Skin epidermis (tissue), 12 donors: ENCODE measurements at regions not wholly inside any gene's neighbourhood (a gene's known extent, or its start where the extent isn't known, plus 50 kb on each side); places are given as distances from the start of the nearest gene placed in this dataset.

Experiments used
- H3K27ac ChIP-seq, 21 experiments: fragments of 200-600 bp; sonication (generic) in 11 of 21; one replicate each; pipeline ENCODE4 v1.5.0; 2020; ENCODE audit warnings: mild to moderate bottlenecking in 3 of 21, inconsistent platforms in 2 of 21, moderate library complexity in 2 of 21
- H3K4me3 ChIP-seq, 7 experiments: fragments of 200-600 bp; sonication (generic) in 2 of 7; one replicate each; pipeline ENCODE4 v1.5.0; 2020; ENCODE audit warnings: inconsistent platforms in 2 of 7, mild to moderate bottlenecking in 2 of 7, moderate library complexity in 1 of 7

DNA sequence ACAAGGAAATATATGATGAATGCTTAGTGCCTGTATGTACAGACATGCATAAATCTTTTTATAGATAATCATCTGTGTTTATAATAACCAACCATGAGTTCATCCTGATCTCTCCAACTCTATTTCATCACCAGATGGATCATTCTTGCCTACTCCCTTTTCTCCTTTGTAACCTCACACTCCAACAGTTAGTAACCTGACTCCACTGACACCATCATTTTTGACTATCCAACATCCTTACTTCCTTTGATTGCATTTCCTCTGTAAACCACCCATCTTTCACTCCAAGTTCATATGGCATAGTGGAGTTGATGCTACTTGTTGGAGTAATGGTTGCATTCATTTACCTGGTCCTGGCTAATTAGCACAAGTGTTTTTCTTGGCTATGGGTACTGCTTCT is 170.6 kb downstream of the ZNF330 start:
- H3K27ac ChIP-seq: no peak overlapping the region
- H3K4me3 ChIP-seq: no peak overlapping the region

DNA sequence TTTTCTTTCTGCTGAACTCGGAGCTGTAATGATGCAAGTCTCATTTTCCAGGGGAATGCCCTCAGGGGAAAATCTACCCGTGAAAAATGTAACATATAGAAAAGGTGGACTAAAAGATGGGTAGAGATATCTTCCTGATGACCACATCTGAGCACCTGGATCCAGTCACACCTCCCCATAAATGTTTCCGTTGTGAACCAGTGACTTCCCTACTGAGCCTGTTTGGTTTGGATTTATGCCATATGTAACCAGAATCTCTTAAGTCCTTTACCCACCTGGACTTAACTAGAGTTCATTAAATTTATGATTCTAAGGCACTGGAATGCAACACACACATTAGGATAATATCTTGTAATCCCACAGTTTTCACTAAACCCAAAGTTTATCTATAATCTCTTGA is 171.1 kb downstream of the ZNF330 start:
- no peak overlapping the region for H3K27ac ChIP-seq
- H3K4me3 ChIP-seq: no peak overlapping the region

GRCh38 chr4:141395246-141395830 is 174.6 kb downstream of the ZNF330 start:
- Histone ChIP-seq H3K4me3 (no peak overlapping the region), H3K27ac (no peak overlapping the region)

GRCh38 chr4:141395919-141396318 is 175.2 kb downstream of the ZNF330 start:
- Histone ChIP-seq H3K4me3 (no peak overlapping the region), H3K27ac (no peak overlapping the region)

DNA sequence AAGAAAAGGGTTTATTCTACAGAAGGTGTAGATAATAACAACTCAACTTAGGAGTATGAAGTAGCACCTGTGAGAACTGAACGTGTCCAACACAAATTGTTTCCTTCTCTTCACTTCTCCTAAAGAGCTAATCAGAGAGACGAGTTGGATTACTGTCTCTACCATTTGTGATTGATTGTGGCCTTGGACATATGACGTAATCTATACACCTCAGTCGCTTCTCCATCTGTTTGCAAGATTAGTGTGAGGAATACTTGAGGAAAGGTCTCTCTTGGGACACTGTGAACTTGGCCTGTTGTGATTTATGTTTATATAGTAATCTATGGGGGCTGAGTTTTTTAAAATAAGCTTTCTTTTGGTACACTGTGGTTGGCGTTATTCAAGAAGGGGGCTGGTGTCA is 182.0 kb downstream of the ZNF330 start:
- H3K27ac ChIP-seq: no peak overlapping the region
- no peak overlapping the region for H3K4me3 ChIP-seq

DNA sequence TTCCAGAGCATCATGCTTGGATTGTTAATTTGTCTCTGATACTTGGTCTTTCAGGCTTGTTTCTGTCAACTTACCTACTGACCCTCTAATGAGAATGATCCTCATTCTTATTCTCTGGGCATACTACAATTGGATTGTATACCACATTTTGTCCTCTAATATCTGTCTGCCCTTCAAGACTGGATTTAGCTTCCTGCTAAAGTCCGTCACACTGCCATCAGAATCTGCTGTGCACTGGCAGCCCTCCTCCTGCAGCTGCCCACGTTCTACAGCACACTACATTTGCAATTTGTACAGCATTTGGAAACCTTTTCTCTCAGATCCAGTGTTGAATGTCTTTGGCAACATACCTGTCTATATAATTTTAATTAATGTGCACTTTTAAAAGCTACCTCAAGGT is 183.1 kb downstream of the ZNF330 start:
- H3K27ac ChIP-seq: no peak overlapping the region
- no peak overlapping the region for H3K4me3 ChIP-seq

DNA sequence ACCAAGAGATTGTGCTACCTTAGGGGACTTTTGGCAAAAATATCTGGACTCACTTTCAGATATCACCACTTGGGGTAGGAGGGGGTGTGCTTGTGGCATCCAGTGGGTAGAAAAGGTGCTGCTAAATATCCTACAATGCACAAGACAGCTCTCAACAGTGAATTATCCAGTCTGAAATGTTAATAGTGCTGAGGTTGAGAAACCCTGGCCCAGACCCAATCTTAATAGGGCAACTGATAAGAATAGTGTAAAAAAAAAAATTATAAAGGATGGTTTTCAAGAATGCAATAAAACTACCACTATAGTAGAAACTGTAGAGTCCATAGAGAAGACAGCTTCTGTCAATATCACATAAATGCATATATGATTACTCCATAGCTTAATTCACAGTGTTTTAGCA is 185.5 kb downstream of the ZNF330 start:
- H3K4me3 ChIP-seq: no peak overlapping the region
- no peak overlapping the region for H3K27ac ChIP-seq

GRCh38 chr4:141409556-141409955 is 188.9 kb downstream of the ZNF330 start:
- Histone ChIP-seq H3K4me3 (no peak overlapping the region), H3K27ac (no peak overlapping the region)

- Histone ChIP-seq H3K27ac (no peak overlapping the region), H3K4me3 (no peak overlapping the region)
Measured at GRCh38 chr4:141410839-141411238, 190.1 kb downstream of the ZNF330 start.

DNA sequence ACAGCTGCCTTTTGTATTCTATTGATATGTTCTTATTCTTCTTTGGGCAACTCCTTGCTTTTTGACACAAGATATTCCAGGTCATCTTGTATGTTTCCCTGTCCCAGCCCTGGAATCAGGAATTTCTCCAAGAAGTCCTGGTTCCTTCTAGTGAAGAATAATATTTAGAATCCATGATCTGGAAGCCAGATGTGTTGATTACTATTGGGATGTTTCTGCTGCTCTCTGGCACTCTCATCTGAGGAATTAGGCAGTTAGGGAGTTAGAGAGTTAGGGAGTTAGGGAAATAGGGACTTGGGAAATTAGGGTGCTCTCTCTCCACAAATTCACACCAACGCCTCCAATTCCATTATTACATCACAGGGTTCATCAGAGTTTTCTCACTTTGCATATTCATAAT is 191.2 kb downstream of the ZNF330 start:
- no peak overlapping the region for H3K27ac ChIP-seq

GRCh38 chr4:141413366-141413765 is 192.7 kb downstream of the ZNF330 start:
- no peak overlapping the region for H3K4me3 ChIP-seq
- no peak overlapping the region for H3K27ac ChIP-seq

More for the DNA sequence above, 191.2 kb downstream of the ZNF330 start:
- no peak overlapping the region for H3K4me3 ChIP-seq

DNA sequence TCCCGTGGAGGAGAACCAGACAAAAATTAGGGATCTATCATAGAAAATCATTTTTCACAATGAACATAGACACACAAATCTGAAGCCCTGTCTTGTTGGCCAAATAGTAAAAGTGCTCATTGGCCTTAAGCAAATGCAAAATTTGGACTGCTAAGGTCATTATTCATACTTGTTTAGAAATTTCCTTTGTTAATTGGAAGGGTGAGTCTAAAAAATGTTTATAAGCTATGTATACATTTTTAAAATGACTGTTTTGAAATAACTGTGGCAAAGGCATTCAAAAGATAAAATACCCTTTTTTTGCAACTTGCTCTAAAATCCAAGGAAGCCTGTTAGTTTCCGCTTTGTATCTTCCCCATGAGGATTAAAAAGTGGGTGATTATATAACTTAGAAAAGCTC is 195.0 kb downstream of the ZNF330 start:
- H3K27ac ChIP-seq: no peak overlapping the region
- no peak overlapping the region for H3K4me3 ChIP-seq

- H3K27ac ChIP-seq: no peak overlapping the region
Measured at GRCh38 chr4:141416219-141416618, 195.5 kb downstream of the ZNF330 start.

GRCh38 chr4:141416677-141417363 is 196.1 kb downstream of the ZNF330 start:
- Histone ChIP-seq H3K27ac (no peak overlapping the region), H3K4me3 (no peak overlapping the region)

More at GRCh38 chr4:141416219-141416618, 195.5 kb downstream of the ZNF330 start:
- no peak overlapping the region for H3K4me3 ChIP-seq

- no peak overlapping the region for H3K27ac ChIP-seq
- no peak overlapping the region for H3K4me3 ChIP-seq
Measured at GRCh38 chr4:141417387-141417786, 196.7 kb downstream of the ZNF330 start.

DNA sequence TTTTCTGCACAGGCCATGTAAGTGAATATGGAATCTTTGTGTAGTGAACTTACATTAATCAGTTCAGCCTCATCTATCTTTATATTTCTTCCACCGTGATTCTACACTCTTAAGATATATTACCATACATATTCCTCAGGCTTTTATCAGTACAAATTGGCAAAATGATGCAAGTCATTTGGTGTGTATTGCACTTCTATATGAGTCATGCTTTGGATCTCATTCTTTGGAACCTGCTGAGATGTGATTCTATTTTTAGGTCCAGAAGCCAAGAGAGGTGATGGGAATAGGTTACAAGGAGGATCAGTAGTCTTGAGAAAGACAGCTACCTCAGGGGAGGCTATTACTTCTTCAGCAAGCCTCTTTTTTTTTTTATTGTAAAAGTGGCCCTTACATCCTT is 204.4 kb downstream of the ZNF330 start:
- Histone ChIP-seq H3K4me3 (no peak overlapping the region), H3K27ac (no peak overlapping the region)

GRCh38 chr4:141427726-141428296 is 207.1 kb downstream of the ZNF330 start:
- H3K4me3 ChIP-seq: no peak overlapping the region
- H3K27ac ChIP-seq: no peak overlapping the region

GRCh38 chr4:141429933-141430332 is 206.4 kb upstream of the IL15 start:
- no peak overlapping the region for H3K27ac ChIP-seq
- no peak overlapping the region for H3K4me3 ChIP-seq

- Histone ChIP-seq H3K27ac (no peak overlapping the region), H3K4me3 (no peak overlapping the region)
Measured at GRCh38 chr4:141430686-141431085, 205.7 kb upstream of the IL15 start.

DNA sequence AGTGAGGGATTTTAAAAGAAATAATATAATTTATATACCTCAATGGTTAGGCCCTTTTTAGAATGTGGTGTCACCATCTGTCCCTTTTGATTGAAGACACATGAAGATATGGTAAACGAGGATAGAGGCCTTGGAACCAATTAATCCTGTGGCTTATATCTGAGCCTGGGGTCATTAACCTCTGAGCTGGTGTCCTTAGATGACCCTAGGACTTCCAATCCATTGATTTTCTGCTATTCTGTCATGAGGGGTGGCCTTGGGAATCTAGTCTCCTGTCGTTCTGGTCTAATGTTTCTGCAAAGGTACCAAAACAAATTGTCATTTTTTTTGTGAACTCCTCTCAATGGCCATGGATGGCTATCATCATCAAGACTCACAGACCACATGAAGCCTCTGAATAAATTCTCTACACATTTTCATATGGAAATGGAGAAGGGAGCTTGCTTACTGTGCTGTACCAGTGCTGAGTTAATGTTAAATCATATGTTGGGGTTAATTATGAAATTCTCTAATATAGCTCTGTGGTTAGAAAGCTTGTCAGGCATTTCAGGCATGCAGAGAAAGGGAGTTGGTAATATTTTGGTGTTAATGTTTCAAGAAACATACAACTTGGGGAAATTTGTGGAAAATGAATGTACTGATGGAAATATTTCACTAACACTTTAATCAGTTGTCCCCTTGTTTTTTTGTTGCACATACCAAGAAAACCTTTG is 204.2 kb upstream of the IL15 start:
- Histone ChIP-seq H3K27ac (peak overlapping the region in 1 of 21 experiments; percentile 14), H3K4me3 (no peak overlapping the region)
